T-helper 2 cell treated with Interferon-gamma antibody and Interleukin-4, amounts not matched to agents 5 μg/mL and 100 μg/mL, for 36 hours (primary cell): ENCODE measurements at regions not wholly inside any gene's neighbourhood (a gene's known extent, or its start where the extent isn't known, plus 50 kb on each side); places are given as distances from the start of the nearest gene placed in this dataset.

ENCODE experiments used
- DNase-seq: peaks from one replicate; pipeline ENCODE4 v3.0.0; 2021; ENCODE audit warnings: low spot score
- H3K27ac Mint-ChIP-seq: one replicate; pipeline ENCODE4 v1.8.0; 2021; ENCODE audit warnings: mild to moderate bottlenecking, mixed read lengths
- H3K27me3 Mint-ChIP-seq: one replicate; pipeline ENCODE4 v1.8.0; 2021; ENCODE audit warnings: low read depth, mixed read lengths
- H3K36me3 Mint-ChIP-seq: one replicate; pipeline ENCODE4 v1.8.0; 2021; ENCODE audit warnings: low read depth, mixed read lengths
- H3K4me1 Mint-ChIP-seq: one replicate; pipeline ENCODE4 v1.8.0; 2021; ENCODE audit warnings: low read depth, mixed read lengths
- H3K4me3 Mint-ChIP-seq: one replicate; pipeline ENCODE4 v1.8.0; 2022; ENCODE audit warnings: mild to moderate bottlenecking, moderate library complexity, mixed read lengths
- H3K9me3 Mint-ChIP-seq: one replicate; pipeline ENCODE4 v1.8.0; 2021; ENCODE audit warnings: mixed read lengths

GRCh38 chr18:25463726-25464125, 111.8 kb upstream of the ZNF521 start:
- Mint-ChIP-seq H3K36me3 (no peaks in the 10 kb centered on the region), H3K27me3 (no peaks in the 10 kb centered on the region), H3K27ac (no peak overlapping the region), H3K4me3 (no peak overlapping the region), H3K4me1 (no peaks in the 10 kb centered on the region), H3K9me3 (no peaks in the 10 kb centered on the region)
- no peak for DNase-seq

DNA sequence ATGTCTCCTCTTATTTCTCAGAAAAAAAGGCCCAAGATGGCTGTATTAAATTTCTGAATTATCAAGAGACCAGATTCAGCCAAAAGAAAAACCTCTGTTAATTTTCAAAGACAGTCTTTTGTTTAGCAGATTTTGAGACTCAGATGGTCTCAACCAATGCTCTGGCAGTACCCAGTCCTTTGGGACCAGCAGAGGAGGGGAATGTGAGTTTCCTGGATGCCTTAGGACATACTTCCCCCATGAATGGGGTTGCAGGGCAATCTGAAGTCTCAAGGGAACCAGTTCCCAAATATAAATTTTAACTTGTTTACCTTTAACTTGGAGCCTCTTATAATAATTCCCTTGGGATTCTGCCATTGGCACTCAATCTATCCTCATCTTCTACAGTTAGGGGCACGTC, 107.8 kb upstream of the ZNF521 start:
- Mint-ChIP-seq H3K4me1 (no peaks in the 10 kb centered on the region), H3K36me3 (no peaks in the 10 kb centered on the region), H3K9me3 (no peaks in the 10 kb centered on the region), H3K27ac (no peak overlapping the region), H3K4me3 (no peak overlapping the region), H3K27me3 (no peaks in the 10 kb centered on the region)
- DNase-seq = no peak

GRCh38 chr18:25457601-25458000, 105.6 kb upstream of the ZNF521 start:
- Mint-ChIP-seq H3K27ac (no peak overlapping the region), H3K27me3 (no peaks in the 10 kb centered on the region), H3K36me3 (no peaks in the 10 kb centered on the region), H3K9me3 (no peaks in the 10 kb centered on the region), H3K4me3 (no peak overlapping the region), H3K4me1 (no peaks in the 10 kb centered on the region)
- DNase-seq = no peak

GRCh38 chr18:25457126-25457525, 105.2 kb upstream of the ZNF521 start:
- Mint-ChIP-seq H3K4me3 (no peak overlapping the region), H3K4me1 (no peaks in the 10 kb centered on the region), H3K9me3 (no peaks in the 10 kb centered on the region), H3K36me3 (no peaks in the 10 kb centered on the region), H3K27me3 (no peaks in the 10 kb centered on the region), H3K27ac (no peak overlapping the region)
- DNase-seq = no peak

DNA sequence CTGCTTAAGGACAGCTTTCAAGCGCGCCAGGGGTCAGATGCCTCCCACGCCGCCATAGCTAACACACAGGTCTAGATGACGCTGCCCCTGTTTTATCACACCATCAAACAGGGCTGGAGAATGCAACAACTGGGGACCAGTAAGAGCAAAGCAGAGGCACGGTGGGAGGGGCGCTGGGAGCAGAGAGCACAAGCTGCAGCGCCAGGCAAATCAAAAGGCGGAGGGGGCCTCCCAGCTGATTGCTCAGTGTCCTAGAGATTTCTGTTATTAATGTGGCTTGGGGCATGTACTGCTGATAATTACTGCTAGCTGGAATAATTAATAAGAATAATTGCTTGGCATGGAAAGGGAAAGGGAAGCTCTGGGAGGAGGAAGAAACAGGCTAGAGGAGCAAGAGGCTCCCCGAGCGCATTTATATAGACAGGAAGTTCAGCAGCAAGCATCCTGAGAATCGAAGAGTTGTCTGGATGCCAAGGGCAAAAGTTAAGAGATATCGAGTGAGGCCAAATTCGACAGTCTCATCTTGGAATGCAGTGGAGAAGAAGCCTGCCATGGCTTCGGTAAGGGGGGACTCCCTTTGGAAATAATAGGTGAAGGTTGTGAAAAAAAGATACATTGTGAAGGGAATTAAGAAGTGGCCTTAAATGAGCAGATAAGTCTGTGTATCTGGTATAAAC, 104.5 kb upstream of the ZNF521 start:
- no peak overlapping the region for H3K27ac Mint-ChIP-seq
- no peak overlapping the region for H3K4me3 Mint-ChIP-seq
- no peaks in the 10 kb centered on the region for H3K9me3 Mint-ChIP-seq
- DNase-seq = no peak
- no peaks in the 10 kb centered on the region for H3K27me3 Mint-ChIP-seq
- H3K36me3 Mint-ChIP-seq = no peaks in the 10 kb centered on the region
- no peaks in the 10 kb centered on the region for H3K4me1 Mint-ChIP-seq

- Mint-ChIP-seq H3K36me3 (no peaks in the 10 kb centered on the region), H3K4me3 (no peak overlapping the region), H3K27ac (no peak overlapping the region), H3K4me1 (no peaks in the 10 kb centered on the region), H3K27me3 (no peaks in the 10 kb centered on the region), H3K9me3 (no peaks in the 10 kb centered on the region)
- no peak for DNase-seq
These were observed 103.7 kb upstream of the ZNF521 start for GRCh38 chr18:25455646-25456045.

- Mint-ChIP-seq H3K27ac (no peak overlapping the region), H3K36me3 (no peaks in the 10 kb centered on the region), H3K4me1 (no peaks in the 10 kb centered on the region), H3K27me3 (no peaks in the 10 kb centered on the region), H3K9me3 (no peaks in the 10 kb centered on the region), H3K4me3 (no peak overlapping the region)
- DNase-seq = no peak
These were observed 103.2 kb upstream of the ZNF521 start for GRCh38 chr18:25455159-25455558.

- H3K27ac Mint-ChIP-seq = no peak overlapping the region
- no peaks in the 10 kb centered on the region for H3K36me3 Mint-ChIP-seq
- DNase-seq = no peak
- no peaks in the 10 kb centered on the region for H3K9me3 Mint-ChIP-seq
- H3K4me1 Mint-ChIP-seq = no peaks in the 10 kb centered on the region
- H3K4me3 Mint-ChIP-seq = no peak overlapping the region
- H3K27me3 Mint-ChIP-seq = no peaks in the 10 kb centered on the region
These were observed 102.8 kb upstream of the ZNF521 start for GRCh38 chr18:25454730-25455129.

- H3K9me3 Mint-ChIP-seq = no peaks in the 10 kb centered on the region
- no peak for DNase-seq
- no peaks in the 10 kb centered on the region for H3K27me3 Mint-ChIP-seq
- no peak overlapping the region for H3K27ac Mint-ChIP-seq
- no peaks in the 10 kb centered on the region for H3K36me3 Mint-ChIP-seq
- H3K4me3 Mint-ChIP-seq = no peak overlapping the region
- H3K4me1 Mint-ChIP-seq = no peaks in the 10 kb centered on the region
These were observed 102.3 kb upstream of the ZNF521 start for GRCh38 chr18:25454270-25454659.

DNA sequence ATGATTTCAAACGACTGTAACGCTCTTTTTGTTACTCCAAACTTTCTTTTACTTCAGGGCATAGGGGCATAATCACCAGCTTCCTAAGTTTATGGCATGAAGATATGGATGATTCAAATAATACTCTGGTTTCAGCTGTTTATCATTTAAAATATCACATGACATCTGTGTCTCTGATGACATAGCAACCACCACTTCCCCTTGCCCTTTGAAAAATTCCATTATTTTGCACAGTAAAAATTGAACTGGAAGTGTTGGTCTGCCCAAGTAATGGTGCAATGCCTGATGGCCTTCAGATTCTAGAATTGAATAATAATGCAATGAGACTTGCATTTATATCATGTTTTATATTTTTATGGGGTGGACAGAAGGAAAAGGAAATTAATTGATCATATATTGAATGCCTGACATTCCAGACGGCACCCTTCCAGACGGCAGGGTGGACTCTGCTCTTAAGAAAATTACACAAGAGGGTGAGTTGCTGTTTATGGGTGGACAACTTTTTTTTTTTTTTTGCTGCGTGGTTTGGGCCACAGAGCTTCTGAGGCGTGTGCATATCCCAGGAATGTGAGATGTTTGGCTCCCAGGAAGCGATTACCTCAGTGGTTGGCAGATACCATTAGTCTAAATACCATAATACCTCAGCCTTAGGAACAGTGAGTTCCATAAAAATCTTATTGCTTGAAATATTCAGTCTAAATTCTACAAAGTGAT, 101.7 kb upstream of the ZNF521 start:
- no peaks in the 10 kb centered on the region for H3K27me3 Mint-ChIP-seq
- H3K4me1 Mint-ChIP-seq = no peaks in the 10 kb centered on the region
- no peak overlapping the region for H3K4me3 Mint-ChIP-seq
- no peaks in the 10 kb centered on the region for H3K36me3 Mint-ChIP-seq
- H3K27ac Mint-ChIP-seq = no peak overlapping the region
- H3K9me3 Mint-ChIP-seq = no peaks in the 10 kb centered on the region
- DNase-seq = no peak

DNA sequence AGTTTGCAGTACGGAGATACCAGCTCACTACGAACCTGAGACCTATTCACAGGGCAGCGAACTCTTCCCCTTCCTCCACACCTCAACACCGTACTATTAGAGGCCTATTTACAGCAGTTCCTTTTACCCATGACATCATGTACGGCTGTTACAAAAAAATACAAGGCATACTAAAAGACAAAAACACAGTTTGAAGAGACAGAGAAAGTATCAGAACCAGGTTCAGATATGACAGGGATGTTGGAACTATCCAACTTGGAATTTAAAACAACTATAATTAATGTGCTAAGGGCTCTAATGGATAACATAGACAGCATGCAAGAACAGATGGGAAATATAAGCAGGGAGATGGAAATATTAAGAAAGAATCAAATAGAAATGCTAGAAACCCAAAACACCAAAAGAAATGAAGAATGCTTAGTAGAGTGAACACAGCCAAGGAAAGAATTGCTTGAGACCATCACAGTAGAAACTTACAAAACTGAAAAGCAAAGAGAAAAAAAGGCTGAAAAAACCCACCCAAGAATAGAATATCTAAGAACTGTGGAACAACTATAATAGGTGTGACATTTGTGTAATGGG, 99.2 kb upstream of the ZNF521 start:
- Mint-ChIP-seq H3K36me3 (no peaks in the 10 kb centered on the region), H3K27ac (no peak overlapping the region), H3K9me3 (no peaks in the 10 kb centered on the region), H3K27me3 (no peaks in the 10 kb centered on the region), H3K4me3 (no peak overlapping the region), H3K4me1 (no peaks in the 10 kb centered on the region)
- no peak for DNase-seq

DNA sequence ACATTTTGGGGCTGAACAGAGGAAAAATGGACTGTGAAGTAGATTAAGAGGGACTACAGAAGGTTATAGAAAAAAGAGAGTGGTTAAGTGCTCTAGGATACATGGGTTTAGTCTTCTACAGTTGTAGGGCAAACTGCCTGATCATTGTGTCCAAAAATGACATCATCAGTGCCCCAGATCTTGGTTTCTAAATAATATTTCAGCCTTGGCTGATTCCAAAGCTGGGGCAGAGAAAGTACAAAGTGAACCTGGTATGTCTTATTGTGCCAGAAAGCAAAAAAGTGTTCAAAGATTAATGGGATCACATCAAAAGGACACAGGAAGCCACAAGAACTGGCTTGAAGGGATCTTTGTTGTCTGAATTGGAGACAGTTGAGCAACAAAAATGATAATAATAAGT, 97.1 kb upstream of the ZNF521 start:
- no peaks in the 10 kb centered on the region for H3K36me3 Mint-ChIP-seq

DNA sequence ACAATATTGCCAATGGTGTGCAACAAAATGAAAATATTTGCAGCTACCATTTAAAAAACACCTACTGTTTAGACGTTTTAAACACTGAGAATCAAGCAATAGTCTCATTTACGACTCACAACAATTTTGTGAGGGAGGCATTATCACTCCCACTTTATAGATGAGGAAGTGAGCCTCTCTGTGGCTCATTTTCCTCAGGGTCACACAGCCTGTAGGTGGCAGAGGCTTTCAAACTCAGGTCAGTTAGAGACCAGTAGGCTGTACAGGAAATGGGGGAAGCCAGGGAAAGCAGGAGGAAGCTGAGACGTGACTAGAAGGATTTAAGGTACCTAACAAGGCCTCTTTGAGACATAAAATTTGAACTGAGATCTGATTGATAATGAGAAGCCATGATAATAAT, 95.0 kb upstream of the ZNF521 start:
- H3K4me1 Mint-ChIP-seq = no peaks in the 10 kb centered on the region
- H3K9me3 Mint-ChIP-seq = no peaks in the 10 kb centered on the region
- no peaks in the 10 kb centered on the region for H3K27me3 Mint-ChIP-seq
- DNase-seq = no peak
- no peaks in the 10 kb centered on the region for H3K36me3 Mint-ChIP-seq
- H3K4me3 Mint-ChIP-seq = no peak overlapping the region
- H3K27ac Mint-ChIP-seq = no peak overlapping the region

More for the DNA sequence above, 97.1 kb upstream of the ZNF521 start:
- H3K4me1 Mint-ChIP-seq = no peaks in the 10 kb centered on the region
- no peak for DNase-seq
- no peak overlapping the region for H3K27ac Mint-ChIP-seq
- no peak overlapping the region for H3K4me3 Mint-ChIP-seq
- no peaks in the 10 kb centered on the region for H3K27me3 Mint-ChIP-seq
- H3K9me3 Mint-ChIP-seq = no peaks in the 10 kb centered on the region

DNA sequence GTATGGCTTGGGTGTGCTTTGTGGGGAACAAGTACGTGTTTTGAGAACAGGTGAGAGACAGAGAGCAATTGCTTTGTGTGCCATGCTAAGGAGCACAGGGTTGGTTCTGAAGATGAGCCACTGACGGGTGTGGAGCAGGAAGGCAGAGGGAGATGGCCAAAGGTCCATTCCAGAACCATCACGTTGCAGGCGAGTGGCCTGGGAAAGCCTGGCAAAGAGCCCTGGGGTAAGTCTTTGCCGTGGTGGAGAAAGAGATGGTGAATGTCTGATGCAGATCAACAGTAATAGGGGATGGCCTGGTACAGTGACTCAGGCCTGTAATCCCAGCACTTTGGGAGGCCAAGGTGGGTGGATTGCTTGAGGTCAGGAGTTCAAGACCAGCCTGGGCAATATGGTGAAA, 93.5 kb upstream of the ZNF521 start:
- no peak for DNase-seq
- Mint-ChIP-seq H3K36me3 (no peaks in the 10 kb centered on the region), H3K4me3 (no peak overlapping the region), H3K4me1 (no peaks in the 10 kb centered on the region), H3K9me3 (no peaks in the 10 kb centered on the region), H3K27ac (no peak overlapping the region), H3K27me3 (no peaks in the 10 kb centered on the region)
